Fibroblast of skin of right biceps (primary cell): ENCODE measurements at regions not wholly inside any gene's neighbourhood (a gene's known extent, or its start where the extent isn't known, plus 50 kb on each side); places are given as distances from the start of the nearest gene placed in this dataset.
"Not testable (repeated sequence)": the region's sequence is repeated elsewhere in the genome, so short reads cannot be mapped to it uniquely, and the experiment has no call there.

Experiments
- DNase-seq: peaks from one replicate; pipeline ENCODE4 v3.0.0-alpha.2; 2013

- no peak for DNase-seq
Measured at GRCh38 chr3:43838877-43839276, 148.1 kb downstream of the ABHD5 start.

DNA sequence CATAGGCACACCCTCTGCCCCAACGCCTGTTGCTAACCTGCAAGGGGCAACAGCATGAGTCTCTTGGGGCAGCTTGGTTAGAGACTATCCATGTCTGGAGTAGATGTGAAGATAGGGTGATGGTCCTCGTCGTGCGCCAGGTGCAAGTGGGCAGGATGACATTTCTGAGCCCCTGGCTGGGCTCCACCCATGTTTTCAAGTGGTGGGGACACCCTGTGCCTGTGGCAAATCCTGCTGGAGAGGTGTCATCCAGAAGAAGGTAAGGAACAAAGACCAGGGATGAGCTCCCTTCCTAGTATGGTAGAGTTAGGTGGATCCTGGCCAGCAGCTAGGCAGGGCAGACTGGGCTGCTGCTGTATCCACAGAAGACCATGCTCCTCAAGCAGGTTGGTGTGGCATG is 152.6 kb downstream of the ABHD5 start:
- no peak for DNase-seq

- DNase-seq, result no peak
Measured at GRCh38 chr3:43844757-43845156, 154.0 kb downstream of the ABHD5 start.

- not testable (repeated sequence) for DNase-seq
Measured at GRCh38 chr3:43845553-43845952, 154.8 kb downstream of the ABHD5 start.

DNA sequence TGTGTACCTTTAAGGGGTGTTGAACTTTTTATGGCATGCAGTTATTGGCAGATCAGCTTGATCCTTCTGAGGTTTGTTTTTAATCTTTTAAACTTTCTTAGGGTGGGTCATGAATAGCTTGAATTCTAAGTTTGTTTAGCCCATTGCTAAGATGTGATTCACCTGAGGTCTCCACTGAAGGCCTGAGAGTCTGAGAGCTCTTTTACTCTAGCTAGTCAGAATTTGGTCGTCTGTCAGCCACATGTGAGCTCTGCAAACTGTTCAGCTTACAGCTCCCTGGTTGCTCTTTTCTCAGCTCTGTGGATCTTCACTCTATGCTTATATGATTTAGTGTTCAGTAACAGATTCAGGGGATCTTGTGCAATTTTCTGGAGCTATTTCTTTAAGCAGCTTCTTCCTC is 161.3 kb downstream of the ABHD5 start:
- peak; percentile 65 for DNase-seq

GRCh38 chr3:43854283-43854682 is 163.5 kb downstream of the ABHD5 start:
- DNase-seq, result no peak

DNA sequence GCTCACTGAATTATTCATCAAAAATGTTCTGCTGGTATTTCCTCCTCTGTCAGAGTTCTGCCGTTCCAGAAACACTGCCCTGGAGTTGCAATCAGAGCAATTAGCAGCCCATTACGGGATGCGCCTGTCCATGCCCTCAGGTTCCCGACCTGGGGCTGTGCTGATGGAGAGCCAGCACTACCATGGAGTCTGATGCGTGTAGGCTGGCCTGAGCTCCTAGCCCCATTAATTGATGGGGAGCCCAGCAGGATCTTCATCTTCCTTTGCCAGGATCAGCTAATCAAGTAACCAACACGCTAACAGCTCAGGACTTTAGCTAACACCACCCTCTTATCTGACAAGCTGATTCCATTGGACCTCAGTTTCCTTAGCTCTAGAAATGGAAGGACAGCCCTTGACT is 164.2 kb downstream of the ABHD5 start:
- DNase-seq, result no peak

GRCh38 chr3:43855674-43856299 is 165.0 kb downstream of the ABHD5 start:
- DNase-seq, result peak; percentile 64

GRCh38 chr3:43856351-43856750 is 165.6 kb downstream of the ABHD5 start:
- no peak for DNase-seq

DNA sequence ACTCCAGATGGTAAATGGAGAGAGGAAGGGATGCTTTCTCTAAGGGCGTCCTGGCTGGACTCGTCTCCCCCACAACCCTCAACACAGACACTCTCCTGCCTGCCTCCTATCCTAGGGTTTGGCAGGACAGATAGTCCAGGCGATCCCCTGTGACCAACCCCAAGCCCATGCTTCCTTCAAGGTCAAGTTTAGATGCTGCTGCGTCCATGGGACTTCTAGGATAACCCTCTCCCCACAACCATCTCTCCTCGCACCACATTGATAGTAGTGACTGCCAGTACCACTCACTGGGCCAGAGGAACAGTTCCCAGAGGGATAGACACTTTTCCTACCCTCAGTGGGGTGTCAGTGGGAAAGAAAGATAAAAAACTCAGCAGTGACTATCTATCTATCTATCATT is 166.0 kb downstream of the ABHD5 start:
- DNase-seq, result no peak

- no peak for DNase-seq
Measured at GRCh38 chr3:43857361-43858293, 166.9 kb downstream of the ABHD5 start.

DNA sequence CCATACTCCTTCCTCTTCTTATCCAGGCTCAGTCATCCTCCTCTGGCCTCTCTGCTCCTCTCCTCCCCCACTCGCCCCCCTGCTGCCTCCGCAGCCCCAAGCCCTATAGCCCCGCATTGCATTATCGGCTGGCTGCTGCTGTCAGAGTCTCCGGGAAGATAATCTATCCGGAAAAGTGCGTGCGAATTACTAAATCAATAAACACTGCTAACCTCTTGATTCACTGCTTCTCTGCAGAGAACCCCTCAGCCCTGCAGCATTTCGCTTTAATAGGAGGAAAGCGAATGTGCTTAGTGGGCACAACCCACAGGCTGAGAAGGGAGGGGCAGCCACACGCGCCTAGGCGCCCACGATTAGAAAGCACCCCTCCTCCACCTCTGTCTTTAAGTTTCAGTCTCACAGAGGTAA is 167.6 kb downstream of the ABHD5 start:
- DNase-seq, result no peak

- no peak for DNase-seq
Measured at GRCh38 chr3:43859766-43860165, 169.0 kb downstream of the ABHD5 start.

GRCh38 chr3:43861635-43862034 is 170.9 kb downstream of the ABHD5 start:
- DNase-seq, result no peak

DNA sequence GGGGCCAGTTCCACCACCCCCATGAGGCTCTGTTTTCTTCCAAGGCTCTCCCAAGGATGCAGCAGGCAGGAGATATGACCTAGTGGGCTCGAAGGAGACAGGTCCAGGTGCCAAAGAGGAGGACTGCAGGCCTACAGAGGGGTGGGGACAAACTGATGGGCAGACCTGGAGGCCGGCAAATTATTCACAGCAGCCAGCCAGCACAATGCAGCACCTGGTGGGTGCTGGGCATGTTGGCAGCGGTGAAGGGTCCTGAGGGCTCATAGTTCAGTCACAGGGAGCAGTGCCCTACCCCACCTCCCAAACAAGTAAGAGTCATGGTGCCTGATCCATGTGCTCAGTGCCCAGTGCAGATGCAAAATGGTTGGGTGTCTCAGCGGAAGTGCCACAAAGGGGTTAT is 171.7 kb downstream of the ABHD5 start:
- DNase-seq, result no peak

DNA sequence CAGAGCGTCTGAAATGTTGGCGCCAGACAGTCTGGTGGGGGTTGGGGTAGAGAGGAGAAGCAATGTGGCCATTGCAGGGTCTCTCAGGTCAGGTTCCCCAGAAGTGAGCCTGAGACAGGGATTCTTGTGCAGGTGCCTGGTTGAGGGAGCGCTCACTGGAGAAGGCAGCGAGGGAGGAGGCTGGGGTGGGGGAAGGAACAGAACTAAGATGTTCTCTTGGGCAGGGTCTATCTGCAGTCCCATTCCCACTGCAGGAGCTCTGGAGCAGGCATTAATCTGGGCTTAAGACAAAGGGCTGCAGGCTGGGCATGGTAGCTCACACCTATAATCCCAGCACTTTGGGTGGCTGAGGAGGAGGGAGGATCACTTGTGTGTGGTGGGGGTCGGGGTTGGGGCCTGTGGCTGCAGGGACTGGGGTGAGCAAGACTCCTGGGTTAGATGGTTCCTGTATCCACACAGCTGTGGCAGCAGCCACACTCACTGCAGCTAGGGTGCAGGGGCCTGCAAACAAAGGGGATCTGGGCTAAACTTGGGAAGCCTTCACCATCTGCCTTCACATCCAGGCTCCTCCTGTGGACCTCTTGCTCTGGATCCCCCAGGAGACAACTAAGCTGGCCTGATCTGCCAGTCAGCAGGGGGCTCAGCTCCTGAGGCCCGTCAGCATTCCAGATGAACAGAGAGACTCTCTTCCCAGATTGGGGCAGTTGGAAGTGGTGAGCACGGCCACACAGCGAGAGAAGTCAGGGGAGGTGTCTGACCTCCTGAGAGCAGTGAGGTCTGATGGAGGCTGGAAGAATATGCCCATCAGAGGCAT is 172.5 kb downstream of the ABHD5 start:
- DNase-seq, result no peak

DNA sequence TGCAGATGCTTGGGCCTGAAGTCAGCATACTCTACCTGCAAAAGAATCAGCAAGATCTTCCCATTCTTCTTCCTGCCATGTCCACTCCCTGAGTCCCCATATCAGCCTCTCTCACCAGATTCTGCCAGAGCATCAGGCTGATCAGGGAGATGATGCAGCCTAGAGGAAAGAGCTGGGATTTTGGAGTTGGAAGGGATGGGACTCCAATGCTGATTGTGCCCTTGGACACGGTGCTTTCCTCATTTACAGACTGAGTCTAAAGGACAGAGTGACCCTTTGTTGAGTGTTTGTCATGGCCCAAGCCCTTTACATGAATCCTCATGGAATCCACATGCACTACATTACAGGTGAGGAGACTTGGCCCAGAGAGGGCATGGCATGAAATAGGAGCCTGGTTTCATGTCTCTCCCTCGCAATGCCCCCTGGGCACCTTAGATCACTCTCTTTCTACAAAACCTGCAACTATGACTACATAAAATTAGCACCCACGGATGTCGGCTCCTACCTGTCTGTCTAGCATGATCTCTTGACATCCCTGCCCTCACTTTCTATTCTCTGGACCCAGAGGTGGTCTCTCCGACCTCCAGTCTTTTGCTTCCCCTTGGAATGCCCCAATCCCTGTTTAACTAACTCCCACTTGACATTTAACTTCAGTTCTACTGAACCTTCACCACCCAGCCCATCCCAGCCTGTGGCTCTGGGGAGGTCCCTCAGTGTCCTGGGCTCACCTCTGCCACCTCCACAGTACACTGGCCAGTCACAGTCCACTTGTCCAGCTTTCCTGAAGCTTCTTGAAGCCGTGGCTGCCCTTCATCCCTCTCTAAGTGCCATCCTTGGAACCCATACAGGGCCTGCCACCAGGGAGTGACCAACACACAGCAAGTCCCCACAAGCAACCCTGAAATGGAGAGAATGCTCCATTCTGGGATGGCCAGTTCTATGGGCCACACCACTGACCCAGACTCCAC is 173.5 kb downstream of the ABHD5 start:
- no peak for DNase-seq

- DNase-seq, result no peak
Measured at GRCh38 chr3:43865351-43865750, 174.6 kb downstream of the ABHD5 start.

GRCh38 chr3:43865887-43866528 is 175.3 kb downstream of the ABHD5 start:
- DNase-seq, result no peak

GRCh38 chr3:43866529-43867353 is 176.0 kb downstream of the ABHD5 start:
- DNase-seq, result peak; percentile 95
